Upper lobe of left lung (tissue), 4 donors: ENCODE measurements at regions not wholly inside any gene's neighbourhood (a gene's known extent, or its start where the extent isn't known, plus 50 kb on each side); places are given as distances from the start of the nearest gene placed in this dataset.

ENCODE experiments used
- CTCF ChIP-seq, 6 experiments: fragments of 450-650 bp in 4 of 6; fragments of 200-600 bp in 2 of 6; sonication (generic) in 2 of 6; IDR thresholded peaks; one replicate each; pipeline ENCODE4 v1.5.1; 2016 to 2019; ENCODE audit warnings: antibody characterized with exemption in 6 of 6
- POLR2A ChIP-seq, 4 donors: fragments of 450-650 bp; IDR thresholded peaks; one replicate each; pipeline ENCODE4 v1.5.1; 2016 to 2017; ENCODE audit warnings: antibody characterized with exemption in 4 of 4, mild to moderate bottlenecking in 2 of 4

DNA sequence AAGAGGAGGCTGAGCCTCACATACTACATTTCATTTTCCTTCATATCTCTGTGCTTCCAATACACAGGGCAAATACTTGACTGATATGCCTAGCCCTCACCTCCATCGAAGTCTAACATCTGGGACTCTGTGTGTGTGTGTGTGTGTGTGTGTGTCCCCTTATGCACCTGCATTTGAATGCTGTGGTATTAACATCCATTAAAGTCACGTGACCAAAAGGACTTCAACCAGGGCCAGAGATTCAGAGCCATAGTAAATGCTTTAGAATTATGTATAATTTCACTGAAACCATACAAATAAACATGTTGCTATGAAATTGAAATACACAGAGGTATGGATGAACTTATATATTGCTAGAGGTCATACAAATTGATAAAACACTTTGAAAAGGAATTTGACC, 165.8 kb upstream of the SEMA6D start:
- TF ChIP-seq POLR2A (IDR thresholded peaks at IDR 0.05) = no peak
- TF ChIP-seq CTCF (IDR thresholded peaks at IDR 0.05) = no peak
